NCI-H2107 (cell line): ENCODE measurements at regions not wholly inside any gene's neighbourhood (a gene's known extent, or its start where the extent isn't known, plus 50 kb on each side); places are given as distances from the start of the nearest gene placed in this dataset.
"Not testable (repeated sequence)": the region's sequence is repeated elsewhere in the genome, so short reads cannot be mapped to it uniquely, and the experiment has no call there.

Source experiments
- DNase-seq: peaks from one replicate; lab custom pipeline; 2025; lab: John Stamatoyannopoulos, UW

DNA sequence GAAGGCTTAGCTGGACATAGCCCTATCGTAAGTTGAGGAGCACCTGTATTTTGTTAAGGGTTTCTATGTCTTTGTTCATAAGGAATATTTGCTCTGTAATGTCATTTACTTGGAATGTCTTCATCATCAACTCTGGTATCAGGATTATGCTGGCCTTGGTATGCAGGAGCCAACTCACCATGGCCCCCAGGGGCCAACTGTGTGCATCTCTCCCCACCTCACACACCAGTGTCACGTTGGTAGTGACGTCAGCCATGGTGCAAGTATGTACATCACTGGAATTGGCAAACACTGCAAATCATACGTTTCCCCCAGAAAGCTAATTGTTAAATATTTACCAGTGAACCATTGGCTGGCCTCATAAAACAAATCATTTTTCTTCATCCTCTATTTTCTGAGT lies 70.8 kb downstream of the YTHDF1 start:
- DNase-seq, result no peak

DNA sequence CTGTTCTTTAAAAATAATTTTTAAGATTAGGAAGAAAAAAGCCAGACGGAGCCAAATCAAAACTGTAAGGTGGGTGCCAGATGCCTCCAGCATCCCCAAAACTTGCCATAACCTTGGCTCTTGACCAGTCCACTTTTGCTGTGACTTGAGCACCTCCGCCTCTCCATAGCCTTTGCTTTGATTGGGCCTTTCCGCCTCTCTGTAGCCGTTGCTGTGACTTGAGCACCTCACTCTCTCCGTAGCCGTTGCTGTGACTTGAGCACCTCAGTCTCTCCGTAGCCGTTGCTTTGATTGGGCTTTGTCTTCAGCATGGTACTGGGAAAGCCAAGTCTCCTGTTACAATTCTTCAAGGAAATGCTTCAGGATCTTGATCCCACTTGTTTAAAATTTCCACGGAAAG lies 73.0 kb downstream of the YTHDF1 start:
- no peak for DNase-seq

GRCh38 chr20:63141531-63141930 lies 74.4 kb downstream of the YTHDF1 start:
- DNase-seq, result no peak

DNA sequence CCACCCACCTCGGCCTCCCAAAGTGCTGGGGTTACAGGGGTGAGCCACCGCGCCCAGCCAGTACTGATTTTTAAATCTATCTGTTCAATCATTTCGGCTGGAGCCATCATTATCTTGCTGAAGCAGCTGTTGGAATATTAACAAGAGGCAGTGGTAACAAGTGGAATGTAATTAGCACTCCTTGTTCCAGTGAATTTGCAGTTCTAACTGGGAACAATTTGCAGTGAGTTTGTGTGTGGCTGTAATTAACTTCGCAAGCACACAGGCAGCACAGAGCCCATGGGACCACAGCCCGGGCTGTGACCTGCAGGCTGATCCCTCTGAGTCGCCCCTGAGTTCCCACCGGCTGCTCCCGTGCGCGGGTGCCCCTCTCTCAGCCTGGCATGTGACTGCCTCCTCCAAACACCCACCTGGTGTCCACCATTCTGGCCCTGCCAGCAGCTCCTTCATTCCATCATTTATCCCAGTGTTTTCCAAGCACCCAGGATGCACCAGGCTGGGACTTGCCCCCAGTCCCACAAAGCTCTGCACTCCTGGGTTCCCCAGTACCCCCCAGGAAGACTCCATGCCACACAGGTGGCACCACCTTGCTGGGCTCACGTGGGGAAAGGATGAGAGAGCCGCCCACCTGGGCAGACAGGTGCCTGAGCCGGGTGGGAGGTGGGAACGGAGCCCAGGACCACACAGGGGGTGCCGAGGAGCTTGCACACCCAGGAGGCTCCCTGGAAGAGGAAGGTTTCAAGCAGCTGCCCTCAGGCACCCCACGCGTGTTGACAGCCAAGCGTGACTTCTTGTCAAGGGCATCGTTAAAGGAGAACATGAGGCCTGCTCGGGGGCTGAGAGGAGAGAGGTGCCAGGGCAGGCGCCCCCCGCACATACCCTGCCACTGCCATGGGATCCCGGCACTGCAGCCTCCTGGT lies 75.2 kb downstream of the YTHDF1 start:
- DNase-seq, result no peak

GRCh38 chr20:63139837-63140236 lies 76.1 kb downstream of the YTHDF1 start:
- DNase-seq, result no peak

DNA sequence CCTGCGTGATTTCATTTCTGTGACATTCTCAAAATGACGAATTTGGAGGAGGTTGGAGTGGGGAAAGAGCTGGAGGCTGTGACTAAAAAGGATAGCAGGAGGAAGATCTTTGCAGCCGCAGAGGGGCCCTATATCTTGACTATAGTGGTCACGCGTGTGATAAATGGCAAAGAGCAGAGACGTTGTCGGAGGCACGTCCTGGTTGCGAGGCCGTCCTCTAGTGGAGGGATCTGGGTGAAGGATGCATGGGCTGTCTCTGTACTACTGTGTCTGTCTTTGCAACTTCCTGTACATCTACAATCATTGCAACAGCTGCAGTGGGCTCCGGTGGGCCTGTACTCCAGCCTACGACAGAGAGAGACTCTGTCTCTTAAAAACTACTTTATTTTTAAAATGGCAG lies 76.6 kb downstream of the YTHDF1 start:
- DNase-seq, result no peak

GRCh38 chr20:63138855-63139341 lies 77.0 kb downstream of the YTHDF1 start:
- DNase-seq, result no peak

- no peak for DNase-seq
Measured at GRCh38 chr20:63137851-63138415, 78.0 kb downstream of the YTHDF1 start.

GRCh38 chr20:63136296-63136695 lies 79.6 kb downstream of the YTHDF1 start:
- DNase-seq, result no peak

- DNase-seq, result no peak
Measured at GRCh38 chr20:63135411-63135810, 80.5 kb downstream of the YTHDF1 start.

DNA sequence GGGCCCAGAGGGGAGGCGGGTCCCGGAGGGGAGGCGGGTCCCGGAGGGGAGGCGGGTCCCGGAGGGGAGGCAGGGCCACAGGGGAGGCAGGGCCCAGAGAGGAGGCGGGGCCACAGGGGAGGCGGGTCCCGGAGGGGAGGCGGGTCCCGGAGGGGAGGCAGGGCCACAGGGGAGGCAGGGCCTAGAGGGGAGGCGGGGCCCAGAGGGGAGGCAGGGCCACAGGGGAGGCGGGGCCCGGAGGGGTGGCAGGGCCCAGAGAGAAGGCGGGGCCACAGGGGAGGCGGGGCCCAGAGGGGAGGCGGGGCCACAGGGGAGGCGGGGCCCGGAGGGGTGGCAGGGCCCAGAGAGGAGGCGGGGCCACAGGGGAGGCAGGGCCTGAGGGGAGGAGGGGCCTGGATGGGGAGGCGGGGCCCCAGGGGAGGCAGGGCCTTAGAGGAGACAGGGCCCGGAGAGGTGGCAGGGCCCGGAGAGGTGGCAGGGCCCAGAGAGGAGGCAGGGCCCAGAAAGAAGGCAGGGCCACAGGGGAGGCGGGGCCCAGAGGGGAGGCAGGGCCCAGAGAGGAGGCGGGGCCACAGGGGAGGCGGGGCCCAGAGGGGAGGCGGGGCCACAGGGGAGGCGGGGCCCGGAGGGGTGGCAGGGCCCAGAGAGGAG lies 81.1 kb downstream of the YTHDF1 start:
- DNase-seq, result not testable (repeated sequence)

DNA sequence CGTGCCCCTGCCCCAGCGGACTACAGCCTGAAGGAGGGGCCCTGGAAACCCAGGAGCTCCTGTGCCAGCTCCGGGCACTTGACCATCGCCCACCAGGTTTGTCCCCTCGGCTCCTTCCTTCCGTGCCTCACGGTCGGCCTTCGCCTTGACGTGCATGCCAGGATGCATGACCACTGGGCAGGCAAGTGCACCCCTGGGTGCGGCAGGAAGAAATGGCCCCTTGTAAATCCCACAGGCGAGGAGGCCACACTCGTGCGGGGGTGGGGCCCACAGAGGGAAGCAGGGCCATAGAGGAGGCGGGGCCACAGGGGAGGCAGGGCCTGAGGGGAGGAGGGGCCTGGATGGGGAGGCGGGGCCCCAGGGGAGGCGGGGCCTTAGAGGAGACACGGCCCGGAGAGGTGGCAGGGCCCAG lies 81.7 kb downstream of the YTHDF1 start:
- DNase-seq, result no peak

- no peak for DNase-seq
Measured at GRCh38 chr20:63133481-63134091, 82.3 kb downstream of the YTHDF1 start.

GRCh38 chr20:63132715-63133471 lies 83.0 kb downstream of the YTHDF1 start:
- no peak for DNase-seq

DNA sequence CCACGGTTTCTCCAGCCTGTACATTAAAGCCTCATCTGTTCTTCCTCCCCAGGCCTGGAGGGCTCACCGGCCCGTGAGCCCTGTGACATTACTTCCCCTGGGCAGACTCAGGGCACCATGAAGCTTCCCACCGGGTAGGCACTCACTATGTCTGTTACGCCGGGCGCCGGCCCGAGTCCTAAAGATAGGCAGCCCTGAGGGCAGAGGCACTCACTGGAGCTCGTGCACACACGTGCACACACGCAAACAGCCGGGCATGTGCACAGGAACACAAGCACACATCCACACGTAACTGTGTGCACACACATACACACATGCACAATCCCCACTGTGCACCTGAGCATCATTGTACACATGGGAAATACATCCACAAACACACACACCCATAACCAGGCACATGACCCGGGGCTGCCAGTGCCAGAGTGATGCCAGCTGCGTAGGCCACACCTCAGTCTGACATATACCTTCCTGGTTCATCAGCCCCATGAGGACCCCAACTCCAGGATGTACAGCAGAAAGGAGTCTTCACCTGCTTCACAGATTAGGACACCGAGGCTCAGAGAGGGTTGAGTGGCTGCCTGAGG lies 83.7 kb downstream of the YTHDF1 start:
- no peak for DNase-seq

GRCh38 chr20:63130658-63131577 lies 85.0 kb downstream of the YTHDF1 start:
- DNase-seq, result no peak

GRCh38 chr20:63129991-63130657 lies 85.8 kb downstream of the YTHDF1 start:
- DNase-seq, result no peak

GRCh38 chr20:63129376-63129965 lies 86.5 kb downstream of the YTHDF1 start:
- DNase-seq, result no peak

GRCh38 chr20:63128956-63129355 lies 87.0 kb downstream of the YTHDF1 start:
- no peak for DNase-seq
